Gastrocnemius medialis (tissue), 4 donors: ENCODE measurements at regions not wholly inside any gene's neighbourhood (a gene's known extent, or its start where the extent isn't known, plus 50 kb on each side); places are given as distances from the start of the nearest gene placed in this dataset.
"Not testable (repeated sequence)": the region's sequence is repeated elsewhere in the genome, so short reads cannot be mapped to it uniquely, and the experiment has no call there.

Source experiments
- ATAC-seq, 2 donors: fragments of 150-250 bp; one replicate each; pipeline ENCODE4 v1.9.1; 2016
- DNase-seq, 2 donors: peaks; one replicate each; pipeline ENCODE4 v3.0.0-alpha.2; 2019
- H3K27ac ChIP-seq, 4 donors: fragments of 200-600 bp; sonication (generic); 1 replicate in 1 of 4; 2 replicates in 3 of 4; pipeline ENCODE4 v1.5.1; 2016 to 2018; ENCODE audit warnings: mild to moderate bottlenecking in 2 of 4, moderate library complexity in 1 of 4
- H3K27me3 ChIP-seq, 3 donors: fragments of 200-600 bp; sonication (generic) in 2 of 3; 1 replicate in 1 of 3; 2 replicates in 2 of 3; pipeline versions ENCODE4 v1.5.1 to v1.6.0; 2016 to 2019; ENCODE audit warnings: mild to moderate bottlenecking in 1 of 3, moderate library complexity in 1 of 3
- H3K36me3 ChIP-seq, 2 donors: fragments of 200-600 bp; sonication (generic) in 1 of 2; one replicate each; pipeline ENCODE4 v1.5.1; 2017 to 2018
- H3K4me1 ChIP-seq, 2 donors: fragments of 200-600 bp; sonication (generic) in 1 of 2; one replicate each; pipeline ENCODE4 v1.5.1; 2016 to 2017; ENCODE audit warnings: mild to moderate bottlenecking in 2 of 2
- H3K4me3 ChIP-seq, 4 donors: fragments of 200-600 bp; sonication (generic) in 3 of 4; 1 replicate in 1 of 4; 2 replicates in 3 of 4; pipeline ENCODE4 v1.5.1; 2016 to 2019; ENCODE audit warnings: mild to moderate bottlenecking in 2 of 4
- H3K9me3 ChIP-seq, 3 donors: fragments of 200-600 bp; sonication (generic) in 2 of 3; 1 replicate in 1 of 3; 2 replicates in 2 of 3; pipeline ENCODE4 v1.5.1; 2016 to 2019
- POLR2A ChIP-seq, 2 donors: fragments of 450-650 bp; IDR thresholded peaks; one replicate each; pipeline ENCODE4 v1.6.1; 2017; ENCODE audit warnings: antibody characterized with exemption in 2 of 2, mild to moderate bottlenecking in 2 of 2, moderate library complexity in 2 of 2
- in situ Hi-C, 4 donors: fragments of 200-750 bp; cut with MboI; loops; one replicate each; pipeline versions ENCODE4 v1.15.0 to v1.8.0; 2017; ENCODE audit warnings: low sequenced_read_pairs in 4 of 4
- intact Hi-C: fragments of 100-400 bp; cut with DNase I; formaldehyde crosslinking; loops from one replicate; pipeline ENCODE4 v1.15.1; 2023; ENCODE audit warnings: low total_unique reads
- TF ChIP-seq, protein P1 (sequence below), 5 experiments: fragments of 450-650 bp in 3 of 5; fragments of 200-600 bp in 2 of 5; sonication (generic) in 2 of 5; IDR thresholded peaks in 4 of 5; conservative IDR thresholded peaks in 1 of 5; 1 replicate in 4 of 5; 2 replicates in 1 of 5; pipeline ENCODE4 v1.5.1; 2016 to 2019; ENCODE audit warnings: antibody characterized with exemption in 5 of 5, mild to moderate bottlenecking in 3 of 5, moderate library complexity in 3 of 5

DNA sequence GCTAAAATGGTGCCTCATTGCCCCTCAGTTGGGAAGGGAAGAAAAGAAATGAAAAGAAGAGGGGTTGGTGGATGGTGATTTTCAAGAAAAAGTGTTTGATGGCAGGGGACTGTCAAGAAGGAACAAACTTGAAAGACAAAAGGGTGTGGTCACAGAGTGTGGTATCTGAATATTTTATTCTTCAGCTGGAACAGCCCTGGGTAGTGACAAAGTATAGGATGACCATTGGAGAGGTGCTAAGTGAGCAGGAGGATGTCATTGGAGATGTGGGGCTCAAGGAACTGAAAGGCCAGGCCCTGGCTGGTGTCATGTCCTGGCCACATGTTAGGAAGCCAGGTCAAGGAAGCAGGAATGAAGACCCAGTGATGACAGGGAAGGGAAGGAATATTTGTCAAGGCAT is 71.0 kb upstream of the CD55 start:
- no peaks in the 10 kb centered on the region for H3K9me3 ChIP-seq
- TF ChIP-seq POLR2A (IDR thresholded peaks at IDR 0.05): no peak
- TF ChIP-seq, protein P1, sequence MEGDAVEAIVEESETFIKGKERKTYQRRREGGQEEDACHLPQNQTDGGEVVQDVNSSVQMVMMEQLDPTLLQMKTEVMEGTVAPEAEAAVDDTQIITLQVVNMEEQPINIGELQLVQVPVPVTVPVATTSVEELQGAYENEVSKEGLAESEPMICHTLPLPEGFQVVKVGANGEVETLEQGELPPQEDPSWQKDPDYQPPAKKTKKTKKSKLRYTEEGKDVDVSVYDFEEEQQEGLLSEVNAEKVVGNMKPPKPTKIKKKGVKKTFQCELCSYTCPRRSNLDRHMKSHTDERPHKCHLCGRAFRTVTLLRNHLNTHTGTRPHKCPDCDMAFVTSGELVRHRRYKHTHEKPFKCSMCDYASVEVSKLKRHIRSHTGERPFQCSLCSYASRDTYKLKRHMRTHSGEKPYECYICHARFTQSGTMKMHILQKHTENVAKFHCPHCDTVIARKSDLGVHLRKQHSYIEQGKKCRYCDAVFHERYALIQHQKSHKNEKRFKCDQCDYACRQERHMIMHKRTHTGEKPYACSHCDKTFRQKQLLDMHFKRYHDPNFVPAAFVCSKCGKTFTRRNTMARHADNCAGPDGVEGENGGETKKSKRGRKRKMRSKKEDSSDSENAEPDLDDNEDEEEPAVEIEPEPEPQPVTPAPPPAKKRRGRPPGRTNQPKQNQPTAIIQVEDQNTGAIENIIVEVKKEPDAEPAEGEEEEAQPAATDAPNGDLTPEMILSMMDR (IDR thresholded peaks at IDR 0.05 in 4 of 5, conservative IDR thresholded peaks at IDR 0.05 in 1 of 5): no peak
- no peak for DNase-seq
- no peaks in the 10 kb centered on the region for H3K27me3 ChIP-seq
- no peaks in the 10 kb centered on the region for H3K4me1 ChIP-seq
- in situ Hi-C loops: loop anchor here in 1 of 4 donors (25.0 kb wide), 1 partner anchor 162 kb away; no protein-coding TSS in a partner anchor
- no peaks in the 10 kb centered on the region for H3K36me3 ChIP-seq
- ATAC-seq: no peak
- H3K27ac ChIP-seq: no peak overlapping the region
- intact Hi-C loops: no loop called here
- no peak overlapping the region for H3K4me3 ChIP-seq

DNA sequence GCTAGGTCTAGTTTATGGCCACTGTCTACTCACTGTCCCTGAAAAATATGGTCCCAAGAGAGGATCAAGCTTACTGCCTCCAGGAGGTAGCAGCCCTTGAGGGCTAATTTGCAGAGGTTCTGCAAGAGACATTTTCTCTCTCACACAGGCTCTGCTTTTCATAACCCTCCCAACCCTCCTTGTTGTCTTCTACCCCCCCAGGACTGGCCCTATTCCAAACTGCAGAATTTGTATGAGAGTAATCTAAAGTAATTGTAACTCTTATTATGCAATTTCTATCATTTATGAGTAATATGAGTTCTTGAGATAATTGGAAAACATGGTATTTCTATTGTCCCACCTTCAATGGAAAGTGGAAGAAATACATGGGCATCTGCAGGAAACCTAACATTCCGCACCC is 70.4 kb upstream of the CD55 start:
- no peaks in the 10 kb centered on the region for H3K36me3 ChIP-seq
- H3K4me1 ChIP-seq: no peaks in the 10 kb centered on the region
- DNase-seq (no peak), ATAC-seq (no peak)
- no peaks in the 10 kb centered on the region for H3K9me3 ChIP-seq
- no peaks in the 10 kb centered on the region for H3K27me3 ChIP-seq
- in situ Hi-C loops (loop anchor here in 1 of 4 donors (25.0 kb wide), 1 partner anchor 161 kb away; no protein-coding TSS in a partner anchor), intact Hi-C loops (no loop called here)
- TF ChIP-seq, protein P1 (IDR thresholded peaks at IDR 0.05 in 4 of 5, conservative IDR thresholded peaks at IDR 0.05 in 1 of 5): no peak
- no peak for TF ChIP-seq POLR2A (IDR thresholded peaks at IDR 0.05)
- H3K27ac ChIP-seq: no peak overlapping the region
- no peak overlapping the region for H3K4me3 ChIP-seq

DNA sequence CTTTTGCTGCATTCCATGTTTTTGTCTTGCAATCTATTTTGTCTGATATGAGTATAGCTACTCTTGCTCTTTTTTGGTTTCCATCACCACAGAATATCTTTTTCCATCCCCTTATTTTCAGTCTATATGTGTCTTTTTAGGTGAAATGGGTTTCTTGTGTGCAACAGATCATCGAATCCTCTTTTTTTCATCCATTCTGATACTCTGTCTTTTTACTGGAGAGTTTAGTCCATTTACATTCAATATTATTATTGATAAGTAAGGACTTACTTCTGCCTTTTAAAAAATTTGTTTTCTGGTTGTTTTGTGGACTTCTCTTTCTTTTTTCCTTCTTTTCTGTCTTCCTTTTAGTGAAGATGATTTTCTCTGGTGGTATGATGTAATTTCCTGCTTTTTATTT is 64.6 kb upstream of the CD55 start:
- in situ Hi-C loops: loop anchor here in 1 of 4 donors (25.0 kb wide), 1 partner anchor 155 kb away; no protein-coding TSS in a partner anchor
- TF ChIP-seq, protein P1 (IDR thresholded peaks at IDR 0.05 in 4 of 5, conservative IDR thresholded peaks at IDR 0.05 in 1 of 5): no peak
- TF ChIP-seq POLR2A (IDR thresholded peaks at IDR 0.05): no peak
- no peak for ATAC-seq
- Histone ChIP-seq H3K27me3 (no peaks in the 10 kb centered on the region), H3K27ac (no peak overlapping the region), H3K4me1 (no peaks in the 10 kb centered on the region), H3K9me3 (no peaks in the 10 kb centered on the region), H3K36me3 (no peaks in the 10 kb centered on the region), H3K4me3 (no peak overlapping the region)
- DNase-seq: no peak
- intact Hi-C loops: no loop called here

DNA sequence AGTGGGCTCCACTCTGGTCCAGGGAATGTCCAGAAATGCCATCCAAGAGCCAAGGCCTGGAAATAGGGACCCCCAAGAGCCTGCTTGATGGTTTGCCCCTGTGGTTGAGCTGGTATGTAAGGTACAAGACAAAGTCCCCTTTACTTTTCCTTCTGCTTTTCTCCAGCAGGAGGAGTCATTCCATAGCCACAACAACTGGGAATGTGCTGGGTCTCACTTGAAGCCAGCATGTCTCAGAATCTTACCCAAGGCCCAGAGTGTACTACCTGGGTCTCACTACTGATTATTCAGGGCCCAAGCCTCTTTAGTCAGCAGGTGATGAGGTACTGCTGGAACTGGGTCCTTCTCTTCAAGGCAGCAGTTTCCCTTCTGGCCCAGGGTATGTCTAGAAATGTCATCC is 62.1 kb upstream of the CD55 start:
- no peaks in the 10 kb centered on the region for H3K27me3 ChIP-seq
- no peak overlapping the region for H3K27ac ChIP-seq
- intact Hi-C loops (loop anchor here (1.0 kb wide), 1 partner anchor 146 kb away; no protein-coding TSS in a partner anchor), in situ Hi-C loops (loop anchor here in 1 of 4 donors (25.0 kb wide), 1 partner anchor 153 kb away; no protein-coding TSS in a partner anchor)
- no peak overlapping the region for H3K4me3 ChIP-seq
- H3K36me3 ChIP-seq: no peaks in the 10 kb centered on the region
- peak in 1 of 2 donors; percentile 60 for ATAC-seq
- DNase-seq: no peak
- H3K4me1 ChIP-seq: no peaks in the 10 kb centered on the region
- H3K9me3 ChIP-seq: no peaks in the 10 kb centered on the region
- no peak for TF ChIP-seq POLR2A (IDR thresholded peaks at IDR 0.05)
- TF ChIP-seq, protein P1 (IDR thresholded peaks at IDR 0.05 in 4 of 5, conservative IDR thresholded peaks at IDR 0.05 in 1 of 5): peak in 3 of 5 experiments; percentile 20 to 44 (median 27)

DNA sequence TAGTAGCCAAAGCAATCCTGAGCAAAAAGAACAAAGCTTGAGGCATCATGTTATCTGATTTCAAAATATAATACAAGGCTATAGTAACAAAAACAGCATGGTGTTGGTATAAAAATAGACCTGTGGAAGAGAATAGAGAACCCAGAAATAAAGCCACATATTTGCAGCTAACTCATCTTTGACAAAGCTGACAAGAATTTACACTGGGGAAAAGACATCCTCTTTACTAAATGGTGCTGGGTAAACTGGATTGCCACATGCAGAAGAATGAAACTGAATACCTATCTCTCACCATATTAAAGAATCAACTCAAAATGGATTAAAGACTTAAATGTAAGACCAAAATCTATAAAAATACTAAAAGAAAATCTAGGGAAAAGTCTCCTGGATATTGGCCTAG is 59.5 kb upstream of the CD55 start:
- ATAC-seq: no peak

DNA sequence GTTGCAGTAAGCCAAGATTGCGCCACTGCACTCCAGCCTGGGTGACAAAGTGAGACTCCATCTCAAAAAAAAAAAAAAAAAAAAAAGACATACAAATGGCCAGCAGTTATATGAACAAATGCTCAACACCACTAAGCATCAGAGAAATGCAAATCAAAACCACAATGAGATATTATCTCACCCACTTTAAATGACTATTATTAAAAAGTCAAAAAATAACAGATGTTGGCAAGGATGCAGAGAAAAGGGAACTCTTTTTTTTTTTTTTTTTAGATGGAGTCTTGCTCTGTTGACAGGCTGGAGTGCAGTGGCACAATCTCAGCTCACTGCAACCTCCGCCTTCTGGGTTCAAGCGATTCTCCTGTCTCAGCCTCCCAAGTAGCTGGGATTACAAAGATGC is 58.6 kb upstream of the CD55 start:
- intact Hi-C loops, H3K36me3 ChIP-seq, H3K27me3 ChIP-seq, H3K4me3 ChIP-seq, DNase-seq, H3K4me1 ChIP-seq, H3K27ac ChIP-seq, ATAC-seq, H3K9me3 ChIP-seq: not testable (repeated sequence)
- in situ Hi-C loops: loop anchor here in 1 of 4 donors (25.0 kb wide), 1 partner anchor 149 kb away; no protein-coding TSS in a partner anchor

More for the DNA sequence above, 59.5 kb upstream of the CD55 start:
- in situ Hi-C loops (loop anchor here in 1 of 4 donors (25.0 kb wide), 1 partner anchor 150 kb away; no protein-coding TSS in a partner anchor), intact Hi-C loops (no loop called here)
- Histone ChIP-seq H3K27me3 (no peaks in the 10 kb centered on the region), H3K9me3 (no peaks in the 10 kb centered on the region), H3K4me3 (no peak overlapping the region), H3K36me3 (no peaks in the 10 kb centered on the region), H3K4me1 (no peaks in the 10 kb centered on the region), H3K27ac (no peak overlapping the region)
- DNase-seq: no peak
- TF ChIP-seq, protein P1 (IDR thresholded peaks at IDR 0.05 in 4 of 5, conservative IDR thresholded peaks at IDR 0.05 in 1 of 5): no peak
- TF ChIP-seq POLR2A (IDR thresholded peaks at IDR 0.05): no peak
